OCI-LY3 (cell line): ENCODE measurements at regions not wholly inside any gene's neighbourhood (a gene's known extent, or its start where the extent isn't known, plus 50 kb on each side); places are given as distances from the start of the nearest gene placed in this dataset.

Source experiments
- H2AFZ ChIP-seq: fragments of 200-600, 300-600 bp; shearing (Covaris generic); 2 replicates; pipeline ENCODE4 v1.6.0; 2014; ENCODE audit warnings: antibody characterized with exemption, low read depth, low read length
- H3K27ac ChIP-seq: fragments of 200-600, 300-600 bp; sonication (generic); 2 replicates; pipeline ENCODE4 v1.5.1; 2014; ENCODE audit warnings: mild to moderate bottlenecking, low read length, moderate library complexity, mixed read lengths
- H3K27me3 ChIP-seq: fragments of 200-600, 300-600 bp; sonication (generic); 2 replicates; pipeline ENCODE4 v1.6.1; 2014; ENCODE audit warnings: low read depth, low read length, mixed read lengths
- H3K36me3 ChIP-seq: fragments of 200-600, 300-600 bp; sonication (generic); replicated peaks from 2 replicates; pipeline ENCODE3; 2014; ENCODE audit warnings: low read depth, low read length, mixed read lengths
- H3K4me1 ChIP-seq: fragments of 300-600, 200-600 bp; sonication (generic); 2 replicates; pipeline ENCODE4 v1.6.1; 2014; ENCODE audit warnings: low read length, mixed read lengths
- H3K4me2 ChIP-seq: fragments of 200-600, 300-600 bp; sonication (generic); 2 replicates; pipeline ENCODE4 v1.6.1; 2014; ENCODE audit warnings: low read length, mixed read lengths
- H3K4me3 ChIP-seq: fragments of 300-600, 200-600 bp; sonication (generic); 2 replicates; pipeline ENCODE4 v1.5.1; 2014; ENCODE audit warnings: antibody characterized with exemption, mild to moderate bottlenecking, low read length, moderate library complexity
- H3K79me2 ChIP-seq: fragments of 300-600, 200-600 bp; shearing (Covaris generic); 2 replicates; pipeline ENCODE4 v1.6.1; 2014; ENCODE audit warnings: mild to moderate bottlenecking, low read length, mixed read lengths
- H3K9ac ChIP-seq: fragments of 300-600, 200-600 bp; shearing (Covaris generic); 2 replicates; pipeline ENCODE4 v1.6.0; 2014; ENCODE audit warnings: mild to moderate bottlenecking, low read length, moderate library complexity
- H3K9me3 ChIP-seq: fragments of 200-600, 300-600 bp; shearing (Covaris generic); 2 replicates; pipeline ENCODE4 v1.6.1; 2014; ENCODE audit warnings: low read length, mixed read lengths; ENCODE audit not compliant: insufficient read depth
- H4K20me1 ChIP-seq: fragments of 200-600, 300-600 bp; sonication (generic); 2 replicates; pipeline ENCODE4 v1.6.1; 2016; ENCODE audit warnings: low read length, mixed read lengths; ENCODE audit not compliant: insufficient read depth
- CTCF ChIP-seq: fragments of 200-600, 300-600 bp; sonication (generic); IDR thresholded peaks from 2 replicates; pipeline ENCODE4 v1.5.1; 2014; ENCODE audit warnings: antibody characterized with exemption, low read length, low read depth
- EZH2phosphoT487 ChIP-seq: fragments of 200-600 bp; shearing (Covaris generic); IDR thresholded peaks from 2 replicates; pipeline ENCODE4 v1.6.1; 2018; ENCODE audit warnings: antibody characterized with exemption, mixed run types, low read depth

DNA sequence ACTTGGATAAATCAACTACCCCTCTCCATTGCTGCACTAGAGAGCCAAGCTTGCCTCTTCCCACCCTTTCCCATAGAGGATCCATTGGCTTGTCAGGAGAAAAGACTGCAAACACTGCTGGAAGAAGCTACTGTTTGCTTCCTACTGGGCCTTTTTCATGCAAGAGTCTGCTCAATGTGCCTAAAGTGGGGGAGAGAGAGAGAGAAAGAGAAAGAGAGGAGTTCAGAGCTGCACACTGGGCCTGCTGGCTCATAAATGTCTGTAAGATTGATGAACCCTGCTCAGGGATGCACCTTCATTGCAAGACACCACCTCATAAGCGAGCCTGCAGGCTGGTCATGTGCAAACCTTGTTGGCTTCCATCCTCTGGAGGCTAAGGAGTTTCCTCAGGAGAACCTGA lies 269.4 kb downstream of the ZNF608 start:
- Histone ChIP-seq H3K9me3 (no peaks in the 10 kb centered on the region), H3K79me2 (no peaks in the 10 kb centered on the region), H3K27ac (no peak overlapping the region), H3K4me3 (no peak overlapping the region), H3K36me3 (no peaks in the 10 kb centered on the region), H4K20me1 (no peaks in the 10 kb centered on the region), H3K9ac (no peak overlapping the region), H2AFZ (no peak overlapping the region), H3K4me2 (no peak overlapping the region), H3K27me3 (no peaks in the 10 kb centered on the region), H3K4me1 (peaks cover 14% of the 10 kb centered on the region)
- no peak for TF ChIP-seq EZH2phosphoT487

DNA sequence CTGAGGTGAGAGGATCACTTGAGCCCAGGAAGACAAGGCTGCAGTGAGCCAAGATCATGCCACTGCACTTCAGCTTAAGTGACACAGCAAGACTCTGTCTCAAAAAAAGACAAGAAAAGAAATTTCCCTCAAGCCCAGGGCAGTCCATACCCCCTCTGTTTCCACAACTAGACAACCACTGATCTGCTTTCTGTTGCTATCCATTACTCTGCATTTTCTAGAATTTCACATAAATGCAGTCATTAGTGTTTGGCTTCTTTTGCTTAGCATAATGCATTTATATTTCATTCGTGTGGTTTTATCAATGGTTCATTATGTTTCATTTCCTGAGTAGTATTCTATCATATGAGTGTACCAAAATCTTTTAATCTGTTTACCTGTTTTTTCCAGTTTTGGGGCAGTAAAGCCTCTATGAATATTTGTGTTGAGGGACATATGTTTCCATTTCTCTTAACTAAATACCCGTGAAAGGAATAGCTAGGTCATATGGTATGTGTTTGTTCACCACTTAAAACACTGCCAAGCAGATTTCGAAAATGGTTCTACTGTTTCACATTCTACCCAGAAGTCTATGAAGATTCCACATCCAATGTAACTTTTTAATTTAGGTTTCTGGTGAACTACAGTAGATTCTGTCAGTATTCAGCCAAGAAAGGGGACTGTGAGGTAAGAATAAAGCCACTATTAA lies 271.8 kb downstream of the ZNF608 start:
- H3K27me3 ChIP-seq, result no peaks in the 10 kb centered on the region
- no peaks in the 10 kb centered on the region for H3K79me2 ChIP-seq
- no peak overlapping the region for H3K4me3 ChIP-seq
- H3K9me3 ChIP-seq, result no peaks in the 10 kb centered on the region
- no peaks in the 10 kb centered on the region for H3K36me3 ChIP-seq
- H3K9ac ChIP-seq, result no peak overlapping the region
- TF ChIP-seq EZH2phosphoT487 (no peak), CTCF (no peak)
- H2AFZ ChIP-seq, result no peak overlapping the region
- no peaks in the 10 kb centered on the region for H3K4me1 ChIP-seq
- H4K20me1 ChIP-seq, result no peaks in the 10 kb centered on the region
- H3K27ac ChIP-seq, result no peak overlapping the region
- no peak overlapping the region for H3K4me2 ChIP-seq

DNA sequence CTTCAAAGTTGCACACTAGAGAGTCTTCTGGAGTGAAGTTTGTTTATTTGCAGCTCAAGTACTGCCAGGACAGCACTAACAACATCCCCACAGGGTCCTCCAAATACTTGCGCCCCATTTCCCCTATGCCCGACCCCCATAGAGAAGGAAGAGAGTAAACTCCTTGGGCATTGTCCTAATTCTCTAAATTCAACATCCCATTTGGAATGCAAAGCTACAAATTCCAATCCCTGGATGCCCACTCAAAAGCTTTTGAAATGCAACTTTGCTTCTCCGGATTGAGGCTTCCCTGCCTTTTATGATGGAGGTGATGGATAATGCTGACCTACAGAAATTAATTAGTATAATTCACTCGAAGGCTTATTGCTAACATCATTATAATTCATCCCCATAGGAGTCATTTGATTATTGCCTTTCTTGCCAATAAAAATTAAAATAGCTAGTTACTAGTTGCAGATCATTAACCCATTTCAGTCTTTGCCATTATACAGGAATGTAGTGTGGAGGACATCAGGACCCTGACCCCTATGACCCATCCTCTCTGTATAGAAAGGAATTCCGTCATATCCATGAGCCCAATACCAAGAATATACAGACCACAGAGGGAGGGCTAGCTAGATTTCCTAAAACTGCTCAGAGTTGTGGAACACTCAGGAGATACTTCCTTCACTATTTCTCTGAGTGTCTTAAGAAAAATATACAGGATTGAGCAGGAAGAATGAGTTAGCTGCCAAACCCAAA lies 277.6 kb downstream of the ZNF608 start:
- Histone ChIP-seq H3K27ac (no peak overlapping the region), H3K9me3 (no peaks in the 10 kb centered on the region), H4K20me1 (no peaks in the 10 kb centered on the region), H3K4me3 (no peak overlapping the region), H3K36me3 (no peaks in the 10 kb centered on the region), H3K27me3 (no peaks in the 10 kb centered on the region), H3K4me2 (no peak overlapping the region), H3K79me2 (no peaks in the 10 kb centered on the region), H3K4me1 (no peaks in the 10 kb centered on the region), H3K9ac (no peak overlapping the region), H2AFZ (no peak overlapping the region)
- TF ChIP-seq EZH2phosphoT487 (no peak), CTCF (no peak)

DNA sequence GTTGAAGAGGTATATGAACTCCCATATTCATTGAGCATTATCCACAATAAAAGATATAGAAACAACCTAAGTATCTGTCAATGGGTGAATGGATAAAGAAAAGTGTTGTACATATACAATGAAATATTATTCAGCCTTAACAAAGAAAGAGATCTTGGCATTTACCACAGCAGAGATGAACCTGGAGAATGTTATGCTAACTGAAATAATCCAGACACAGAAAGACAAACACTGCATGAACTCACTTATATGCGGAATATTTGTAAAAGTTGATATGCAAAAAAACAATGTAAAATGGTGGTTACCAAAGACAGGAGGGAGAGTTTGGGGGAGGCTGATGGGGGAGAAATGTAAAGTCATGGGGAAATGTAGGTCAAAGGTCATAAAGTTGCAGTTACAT lies 278.7 kb downstream of the ZNF608 start:
- no peaks in the 10 kb centered on the region for H3K4me1 ChIP-seq
- H3K27me3 ChIP-seq, result no peaks in the 10 kb centered on the region
- H3K4me2 ChIP-seq, result no peak overlapping the region
- no peaks in the 10 kb centered on the region for H3K9me3 ChIP-seq
- H4K20me1 ChIP-seq, result no peaks in the 10 kb centered on the region
- no peak overlapping the region for H2AFZ ChIP-seq
- H3K36me3 ChIP-seq, result no peaks in the 10 kb centered on the region
- no peak overlapping the region for H3K27ac ChIP-seq
- TF ChIP-seq EZH2phosphoT487 (no peak), CTCF (no peak)
- H3K79me2 ChIP-seq, result no peaks in the 10 kb centered on the region
- no peak overlapping the region for H3K4me3 ChIP-seq
- H3K9ac ChIP-seq, result no peak overlapping the region
